Hepatocyte (in vitro differentiated cells): ENCODE measurements at regions not wholly inside any gene's neighbourhood (a gene's known extent, or its start where the extent isn't known, plus 50 kb on each side); places are given as distances from the start of the nearest gene placed in this dataset.

Source experiments
- CTCF ChIP-seq: fragments of 200-600 bp; sonication (generic); IDR thresholded peaks from 2 replicates; pipeline ENCODE4 v1.5.1; 2016; ENCODE audit warnings: antibody characterized with exemption, mild to moderate bottlenecking; ENCODE audit not compliant: poor library complexity
- EZH2 ChIP-seq: fragments of 200-600 bp; sonication (generic); IDR thresholded peaks from 2 replicates; pipeline ENCODE4 v1.6.1; 2016; ENCODE audit warnings: antibody characterized with exemption, mild to moderate bottlenecking, borderline replicate concordance
- EZH2phosphoT487 ChIP-seq: fragments of 200-600 bp; sonication (generic); IDR thresholded peaks from one replicate; pipeline ENCODE4 v1.6.1; 2018; ENCODE audit warnings: antibody characterized with exemption, mild to moderate bottlenecking, low read depth, moderate library complexity; ENCODE audit not compliant: unreplicated experiment, severe bottlenecking

GRCh38 chr3:178482981-178483380 lies 53.3 kb upstream of the KCNMB2 start:
- no peak for TF ChIP-seq CTCF
- TF ChIP-seq EZH2phosphoT487: no peak
- TF ChIP-seq EZH2: no peak
